ENCODE measurements at regions not wholly inside any gene's neighbourhood (a gene's known extent, or its start where the extent isn't known, plus 50 kb on each side); places are given as distances from the start of the nearest gene placed in this dataset.

DNA sequence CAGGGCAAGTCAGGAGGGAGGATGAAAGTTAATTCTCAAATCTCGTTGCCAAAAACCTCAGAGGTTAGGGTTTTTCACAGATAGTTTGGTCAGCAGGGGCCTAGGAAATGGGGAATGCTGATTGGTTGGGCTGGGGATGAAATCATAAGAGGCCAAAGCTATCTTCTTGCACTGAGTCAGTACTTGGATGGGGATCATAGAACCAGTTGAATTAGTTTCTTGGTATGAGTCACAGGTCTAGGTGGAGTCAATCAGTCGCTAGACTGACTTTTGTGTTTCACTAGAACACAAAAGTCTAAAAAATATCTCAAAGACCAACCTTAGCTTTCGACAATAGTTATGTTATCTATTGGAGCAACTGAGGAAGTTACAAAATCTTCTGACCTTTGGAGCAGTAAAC is 368.5 kb downstream of the TBC1D32 start:
- H3K4me3 Mint-ChIP-seq, result no peak overlapping the region
- no peaks in the 10 kb centered on the region for H3K27me3 Mint-ChIP-seq (ENCODE audit: insufficient read depth, low read depth, poor library complexity)
- Histone ChIP-seq H3K36me3 (ENCODE audit: insufficient read depth) (no peaks in the 10 kb centered on the region), H3K79me2 (replicated peaks; ENCODE audit: insufficient read depth) (no peaks in the 10 kb centered on the region), H3K4me2 (no peak overlapping the region), H3F3A (replicated peaks; ENCODE audit: low read depth) (no peaks in the 10 kb centered on the region), H2AFZ (no peak overlapping the region), H3K4me1 (ENCODE audit: insufficient read depth) (no peaks in the 10 kb centered on the region), H4K20me1 (replicated peaks; ENCODE audit: insufficient read depth) (no peaks in the 10 kb centered on the region), H3K4me3 (no peak overlapping the region), H3K27ac (ENCODE audit: low read depth) (no peak overlapping the region), H3K27me3 (ENCODE audit: insufficient read depth) (no peaks in the 10 kb centered on the region), H3K9me2 (ENCODE audit: insufficient read depth) (no peaks in the 10 kb centered on the region; the same call in 1 of the 2 replicates)
- H3K36me3 Mint-ChIP-seq (ENCODE audit: low read depth), result no peaks in the 10 kb centered on the region
- no peaks in the 10 kb centered on the region for H3K4me1 Mint-ChIP-seq
- TF ChIP-seq, protein P1, sequence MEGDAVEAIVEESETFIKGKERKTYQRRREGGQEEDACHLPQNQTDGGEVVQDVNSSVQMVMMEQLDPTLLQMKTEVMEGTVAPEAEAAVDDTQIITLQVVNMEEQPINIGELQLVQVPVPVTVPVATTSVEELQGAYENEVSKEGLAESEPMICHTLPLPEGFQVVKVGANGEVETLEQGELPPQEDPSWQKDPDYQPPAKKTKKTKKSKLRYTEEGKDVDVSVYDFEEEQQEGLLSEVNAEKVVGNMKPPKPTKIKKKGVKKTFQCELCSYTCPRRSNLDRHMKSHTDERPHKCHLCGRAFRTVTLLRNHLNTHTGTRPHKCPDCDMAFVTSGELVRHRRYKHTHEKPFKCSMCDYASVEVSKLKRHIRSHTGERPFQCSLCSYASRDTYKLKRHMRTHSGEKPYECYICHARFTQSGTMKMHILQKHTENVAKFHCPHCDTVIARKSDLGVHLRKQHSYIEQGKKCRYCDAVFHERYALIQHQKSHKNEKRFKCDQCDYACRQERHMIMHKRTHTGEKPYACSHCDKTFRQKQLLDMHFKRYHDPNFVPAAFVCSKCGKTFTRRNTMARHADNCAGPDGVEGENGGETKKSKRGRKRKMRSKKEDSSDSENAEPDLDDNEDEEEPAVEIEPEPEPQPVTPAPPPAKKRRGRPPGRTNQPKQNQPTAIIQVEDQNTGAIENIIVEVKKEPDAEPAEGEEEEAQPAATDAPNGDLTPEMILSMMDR (conservative IDR thresholded peaks at IDR 0.05; ENCODE audit: low read depth in 2 of 2), result no peak
- TF ChIP-seq, protein P2, sequence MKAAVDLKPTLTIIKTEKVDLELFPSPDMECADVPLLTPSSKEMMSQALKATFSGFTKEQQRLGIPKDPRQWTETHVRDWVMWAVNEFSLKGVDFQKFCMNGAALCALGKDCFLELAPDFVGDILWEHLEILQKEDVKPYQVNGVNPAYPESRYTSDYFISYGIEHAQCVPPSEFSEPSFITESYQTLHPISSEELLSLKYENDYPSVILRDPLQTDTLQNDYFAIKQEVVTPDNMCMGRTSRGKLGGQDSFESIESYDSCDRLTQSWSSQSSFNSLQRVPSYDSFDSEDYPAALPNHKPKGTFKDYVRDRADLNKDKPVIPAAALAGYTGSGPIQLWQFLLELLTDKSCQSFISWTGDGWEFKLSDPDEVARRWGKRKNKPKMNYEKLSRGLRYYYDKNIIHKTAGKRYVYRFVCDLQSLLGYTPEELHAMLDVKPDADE (IDR thresholded peaks at IDR 0.05), result no peak
- TF ChIP-seq NANOG (IDR thresholded peaks at IDR 0.05; ENCODE audit: borderline replicate concordance), result no peak
- TF ChIP-seq, protein P3, sequence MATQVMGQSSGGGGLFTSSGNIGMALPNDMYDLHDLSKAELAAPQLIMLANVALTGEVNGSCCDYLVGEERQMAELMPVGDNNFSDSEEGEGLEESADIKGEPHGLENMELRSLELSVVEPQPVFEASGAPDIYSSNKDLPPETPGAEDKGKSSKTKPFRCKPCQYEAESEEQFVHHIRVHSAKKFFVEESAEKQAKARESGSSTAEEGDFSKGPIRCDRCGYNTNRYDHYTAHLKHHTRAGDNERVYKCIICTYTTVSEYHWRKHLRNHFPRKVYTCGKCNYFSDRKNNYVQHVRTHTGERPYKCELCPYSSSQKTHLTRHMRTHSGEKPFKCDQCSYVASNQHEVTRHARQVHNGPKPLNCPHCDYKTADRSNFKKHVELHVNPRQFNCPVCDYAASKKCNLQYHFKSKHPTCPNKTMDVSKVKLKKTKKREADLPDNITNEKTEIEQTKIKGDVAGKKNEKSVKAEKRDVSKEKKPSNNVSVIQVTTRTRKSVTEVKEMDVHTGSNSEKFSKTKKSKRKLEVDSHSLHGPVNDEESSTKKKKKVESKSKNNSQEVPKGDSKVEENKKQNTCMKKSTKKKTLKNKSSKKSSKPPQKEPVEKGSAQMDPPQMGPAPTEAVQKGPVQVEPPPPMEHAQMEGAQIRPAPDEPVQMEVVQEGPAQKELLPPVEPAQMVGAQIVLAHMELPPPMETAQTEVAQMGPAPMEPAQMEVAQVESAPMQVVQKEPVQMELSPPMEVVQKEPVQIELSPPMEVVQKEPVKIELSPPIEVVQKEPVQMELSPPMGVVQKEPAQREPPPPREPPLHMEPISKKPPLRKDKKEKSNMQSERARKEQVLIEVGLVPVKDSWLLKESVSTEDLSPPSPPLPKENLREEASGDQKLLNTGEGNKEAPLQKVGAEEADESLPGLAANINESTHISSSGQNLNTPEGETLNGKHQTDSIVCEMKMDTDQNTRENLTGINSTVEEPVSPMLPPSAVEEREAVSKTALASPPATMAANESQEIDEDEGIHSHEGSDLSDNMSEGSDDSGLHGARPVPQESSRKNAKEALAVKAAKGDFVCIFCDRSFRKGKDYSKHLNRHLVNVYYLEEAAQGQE (IDR thresholded peaks at IDR 0.05; ENCODE audit: unreplicated experiment), result no peak
- no peak overlapping the region for H3K27ac Mint-ChIP-seq
- ATAC-seq, result no peak
- DNase-seq (ENCODE audit: low spot score), result no peak
- no peaks in the 10 kb centered on the region for H3K9me3 Mint-ChIP-seq

DNA sequence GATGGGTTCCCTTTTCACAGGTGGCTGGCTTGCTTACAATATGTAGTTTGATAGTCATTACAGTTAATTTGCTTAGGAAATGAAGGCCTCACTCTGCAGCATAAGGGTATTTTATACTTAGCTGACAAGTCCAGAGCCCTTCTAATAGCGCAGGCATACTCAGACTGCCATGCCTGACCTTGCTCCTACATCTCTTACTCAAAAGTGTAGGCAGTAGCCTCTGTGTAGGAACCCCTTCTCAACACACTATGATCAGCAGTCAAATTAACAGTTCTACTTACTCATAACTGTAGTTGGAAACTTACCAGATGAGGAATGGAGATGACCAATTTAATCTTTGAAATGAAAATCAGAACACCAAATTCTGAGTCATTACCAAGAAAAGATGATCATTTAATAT is 373.5 kb downstream of the TBC1D32 start:
- no peaks in the 10 kb centered on the region for H3K9me3 Mint-ChIP-seq
- Histone ChIP-seq H3K4me1 (ENCODE audit: insufficient read depth) (no peaks in the 10 kb centered on the region), H3K79me2 (replicated peaks; ENCODE audit: insufficient read depth) (no peaks in the 10 kb centered on the region), H4K20me1 (replicated peaks; ENCODE audit: insufficient read depth) (no peaks in the 10 kb centered on the region), H3K4me3 (no peak overlapping the region), H3K4me2 (no peak overlapping the region), H3F3A (replicated peaks; ENCODE audit: low read depth) (no peaks in the 10 kb centered on the region), H3K27ac (ENCODE audit: low read depth) (no peak overlapping the region), H2AFZ (no peak overlapping the region), H3K9me2 (ENCODE audit: insufficient read depth) (no peaks in the 10 kb centered on the region), H3K36me3 (ENCODE audit: insufficient read depth) (no peaks in the 10 kb centered on the region), H3K27me3 (ENCODE audit: insufficient read depth) (no peaks in the 10 kb centered on the region)
- H3K4me1 Mint-ChIP-seq, result no peaks in the 10 kb centered on the region
- H3K27ac Mint-ChIP-seq, result no peak overlapping the region
- DNase-seq (ENCODE audit: low spot score) (no peak), ATAC-seq (no peak)
- H3K27me3 Mint-ChIP-seq (ENCODE audit: insufficient read depth, low read depth, poor library complexity), result peaks cover 2% of the 10 kb centered on the region
- H3K36me3 Mint-ChIP-seq (ENCODE audit: low read depth), result no peaks in the 10 kb centered on the region
- H3K4me3 Mint-ChIP-seq, result no peak overlapping the region
- TF ChIP-seq, protein P3 (IDR thresholded peaks at IDR 0.05; ENCODE audit: unreplicated experiment), result no peak
- TF ChIP-seq ZNF331 (CRISPR knock-in tag; IDR thresholded peaks at IDR 0.05; ENCODE audit: low read depth) (no peak), STAT1 (IDR thresholded peaks at IDR 0.05; ENCODE audit: unreplicated experiment) (no peak), ZNF114 (CRISPR knock-in tag; IDR thresholded peaks at IDR 0.05) (no peak), CREB1 (CRISPR knock-in tag; IDR thresholded peaks at IDR 0.05; ENCODE audit: low read depth) (no peak), EZH2phosphoT487 (IDR thresholded peaks at IDR 0.05; ENCODE audit: unreplicated experiment) (no peak)
